ENCODE measurements at regions not wholly inside any gene's neighbourhood (a gene's known extent, or its start where the extent isn't known, plus 50 kb on each side); places are given as distances from the start of the nearest gene placed in this dataset.

GRCh38 chr17:15029469-15029868 lies 235.7 kb downstream of the PMP22 start:
- no peak overlapping the region for H3K4me3 ChIP-seq (ENCODE audit: low read depth, low read length)
- no peak for DNase-seq (ENCODE audit: low read depth)
- TF ChIP-seq CTCF (IDR thresholded peaks at IDR 0.05; ENCODE audit: low read depth, low read length) (peak; percentile 23), MYC (IDR thresholded peaks at IDR 0.05; ENCODE audit: low read depth, low read length) (no peak)

- TF ChIP-seq POLR2A (IDR thresholded peaks at IDR 0.05; ENCODE audit: extremely low read depth, insufficient read length) (no peak), MYC (IDR thresholded peaks at IDR 0.05; ENCODE audit: low read depth, low read length) (no peak)
- no peak for DNase-seq (ENCODE audit: low read depth)
- H3K4me3 ChIP-seq (ENCODE audit: low read depth, low read length), result no peak overlapping the region
Measured at GRCh38 chr17:15027853-15028252, 237.3 kb downstream of the PMP22 start.

GRCh38 chr17:15026088-15026487 lies 239.0 kb downstream of the PMP22 start:
- no peak for TF ChIP-seq MAX (IDR thresholded peaks at IDR 0.05; ENCODE audit: low read depth, low read length)
- no peak for TF ChIP-seq MYC (IDR thresholded peaks at IDR 0.05; ENCODE audit: low read depth, low read length)
- TF ChIP-seq POLR2A (IDR thresholded peaks at IDR 0.05; ENCODE audit: extremely low read depth, insufficient read length), result no peak
- TF ChIP-seq CTCF (IDR thresholded peaks at IDR 0.05; ENCODE audit: low read depth, low read length), result no peak

GRCh38 chr17:15023589-15024336 lies 241.4 kb downstream of the PMP22 start:
- peak; percentile 12 for DNase-seq (ENCODE audit: low read depth)
- no peak overlapping the region for H3K4me3 ChIP-seq (ENCODE audit: low read depth, low read length)
- TF ChIP-seq MAX (IDR thresholded peaks at IDR 0.05; ENCODE audit: low read depth, low read length) (no peak), POLR2A (IDR thresholded peaks at IDR 0.05; ENCODE audit: extremely low read depth, insufficient read length) (no peak), MYC (IDR thresholded peaks at IDR 0.05; ENCODE audit: low read depth, low read length) (no peak), CTCF (IDR thresholded peaks at IDR 0.05; ENCODE audit: low read depth, low read length) (no peak)

More at GRCh38 chr17:15026088-15026487, 239.0 kb downstream of the PMP22 start:
- no peak overlapping the region for H3K4me3 ChIP-seq (ENCODE audit: low read depth, low read length)
- DNase-seq (ENCODE audit: low read depth), result no peak

GRCh38 chr17:15019158-15019557 lies 246.0 kb downstream of the PMP22 start:
- H3K4me3 ChIP-seq (ENCODE audit: low read depth, low read length), result no peak overlapping the region
- TF ChIP-seq CTCF (IDR thresholded peaks at IDR 0.05; ENCODE audit: low read depth, low read length) (no peak), MYC (IDR thresholded peaks at IDR 0.05; ENCODE audit: low read depth, low read length) (no peak), POLR2A (IDR thresholded peaks at IDR 0.05; ENCODE audit: extremely low read depth, insufficient read length) (no peak), MAX (IDR thresholded peaks at IDR 0.05; ENCODE audit: low read depth, low read length) (no peak)
- DNase-seq (ENCODE audit: low read depth), result no peak

- H3K4me3 ChIP-seq (ENCODE audit: low read depth, low read length), result no peak overlapping the region
- TF ChIP-seq CTCF (IDR thresholded peaks at IDR 0.05; ENCODE audit: low read depth, low read length) (no peak), MAX (IDR thresholded peaks at IDR 0.05; ENCODE audit: low read depth, low read length) (no peak), POLR2A (IDR thresholded peaks at IDR 0.05; ENCODE audit: extremely low read depth, insufficient read length) (no peak), MYC (IDR thresholded peaks at IDR 0.05; ENCODE audit: low read depth, low read length) (no peak)
- no peak for DNase-seq (ENCODE audit: low read depth)
Measured at GRCh38 chr17:15012351-15012980, 252.7 kb downstream of the PMP22 start.

Measured in NB4 (cell line).